HG02571 (cell line): ENCODE measurements at regions not wholly inside any gene's neighbourhood (a gene's known extent, or its start where the extent isn't known, plus 50 kb on each side); places are given as distances from the start of the nearest gene placed in this dataset.
"Not testable (repeated sequence)": the region's sequence is repeated elsewhere in the genome, so short reads cannot be mapped to it uniquely, and the experiment has no call there.

Experiments used
- ATAC-seq: cut with Tn5 transposase; IDR thresholded peaks from one replicate; pipeline ENCODE4 v1.9.1; 2021; ENCODE audit warnings: mild to moderate bottlenecking, moderate library complexity; ENCODE audit not compliant: unreplicated experiment

- no peak for ATAC-seq
These were observed 113.1 kb downstream of the CDCA7 start for GRCh38 chr2:173467751-173468150.

GRCh38 chr2:173468266-173468793 lies 113.7 kb downstream of the CDCA7 start:
- ATAC-seq: no peak

- ATAC-seq: no peak
These were observed 117.4 kb downstream of the CDCA7 start for GRCh38 chr2:173472112-173472511.

- ATAC-seq: no peak
These were observed 128.5 kb downstream of the CDCA7 start for GRCh38 chr2:173483137-173483536.

GRCh38 chr2:173488861-173489260 lies 134.2 kb downstream of the CDCA7 start:
- no peak for ATAC-seq

- ATAC-seq: no peak
These were observed 136.7 kb downstream of the CDCA7 start for GRCh38 chr2:173491418-173491817.

- no peak for ATAC-seq
These were observed 139.2 kb downstream of the CDCA7 start for GRCh38 chr2:173493874-173494273.

GRCh38 chr2:173496746-173497145 lies 142.1 kb downstream of the CDCA7 start:
- no peak for ATAC-seq

- ATAC-seq: no peak
These were observed 146.3 kb downstream of the CDCA7 start for GRCh38 chr2:173500953-173501352.

- no peak for ATAC-seq
These were observed 147.6 kb downstream of the CDCA7 start for GRCh38 chr2:173502296-173502695.

- no peak for ATAC-seq
These were observed 156.7 kb downstream of the CDCA7 start for GRCh38 chr2:173511357-173511756.

- no peak for ATAC-seq
These were observed 157.3 kb downstream of the CDCA7 start for GRCh38 chr2:173511942-173512341.

GRCh38 chr2:173513107-173513727 lies 158.5 kb downstream of the CDCA7 start:
- ATAC-seq: no peak

- ATAC-seq: no peak
These were observed 166.2 kb downstream of the CDCA7 start for GRCh38 chr2:173520918-173521317.

GRCh38 chr2:173521450-173522192 lies 166.9 kb downstream of the CDCA7 start:
- no peak for ATAC-seq

GRCh38 chr2:173523497-173523896 lies 168.8 kb downstream of the CDCA7 start:
- ATAC-seq: no peak

- no peak for ATAC-seq
These were observed 169.7 kb downstream of the CDCA7 start for GRCh38 chr2:173524256-173524955.

GRCh38 chr2:173532732-173533531 lies 178.3 kb downstream of the CDCA7 start:
- ATAC-seq: not testable (repeated sequence)

- no peak for ATAC-seq
These were observed 183.0 kb downstream of the CDCA7 start for GRCh38 chr2:173537694-173538093.

GRCh38 chr2:173539615-173540014 lies 184.9 kb downstream of the CDCA7 start:
- no peak for ATAC-seq
